ENCODE measurements at regions not wholly inside any gene's neighbourhood (a gene's known extent, or its start where the extent isn't known, plus 50 kb on each side); places are given as distances from the start of the nearest gene placed in this dataset.

GRCh38 chr6:170029416-170030283, 261.2 kb downstream of the DLL1 start:
- no peak overlapping the region for H3K4me3 ChIP-seq (ENCODE audit: extremely low read depth, insufficient read depth, low read length, poor library complexity, severe bottlenecking)
- H3K27ac ChIP-seq (ENCODE audit: low read depth, low read length, severe bottlenecking) = no peak overlapping the region
- 77 to 86% methylated on average over 19 to 22 of the region's 23 CpGs for WGBS, 2 experiments (ENCODE audit: insufficient coverage in 2 of 2)
- peaks cover 4% of the 10 kb centered on the region for H3K4me1 ChIP-seq (ENCODE audit: control insufficient read depth, insufficient read depth, low read length, poor library complexity, severe bottlenecking)
- H3K36me3 ChIP-seq (ENCODE audit: control insufficient read depth, insufficient read depth, low read length) = no peaks in the 10 kb centered on the region
- H3K9me3 ChIP-seq (ENCODE audit: control insufficient read depth, low read length) = no peaks in the 10 kb centered on the region

DNA sequence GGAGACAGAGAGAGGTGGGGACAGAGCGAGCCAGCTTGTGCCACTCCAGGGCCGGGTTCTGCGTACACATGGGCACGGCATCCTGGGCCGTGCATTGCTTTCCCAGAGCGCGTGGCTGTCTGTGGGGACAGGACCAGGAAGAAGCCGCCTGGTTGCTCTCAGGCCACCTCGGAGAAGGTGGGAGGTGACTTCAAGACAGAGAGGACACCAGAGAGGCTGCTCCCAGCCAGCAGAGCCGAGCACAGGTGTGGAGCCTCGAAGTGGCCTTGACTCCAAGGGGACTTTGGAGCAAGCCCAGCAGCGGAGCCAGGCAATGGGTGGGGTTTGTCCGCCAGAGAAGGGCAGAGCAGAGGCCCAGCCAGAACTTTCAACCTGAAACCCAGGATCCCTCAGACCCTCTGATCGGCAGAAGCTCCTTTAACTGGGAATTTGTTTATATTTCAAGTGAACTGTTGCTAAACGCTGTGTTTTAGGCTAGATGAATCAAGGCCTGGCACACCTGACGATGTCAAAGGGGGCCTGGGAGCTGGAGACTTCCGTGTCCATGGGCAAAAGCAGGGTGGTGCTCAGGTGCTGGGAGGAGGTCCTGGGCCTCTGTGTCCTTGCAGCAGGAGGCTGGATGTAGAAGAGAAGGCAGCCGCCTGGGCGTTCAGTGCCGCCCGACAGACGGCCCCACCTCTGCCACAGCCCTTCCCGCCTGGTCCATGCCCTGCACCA, 262.1 kb downstream of the DLL1 start:
- no peak overlapping the region for H3K4me3 ChIP-seq (ENCODE audit: extremely low read depth, insufficient read depth, low read length, poor library complexity, severe bottlenecking)
- H3K27ac ChIP-seq (ENCODE audit: low read depth, low read length, severe bottlenecking) = no peak overlapping the region
- WGBS, 2 experiments (ENCODE audit: insufficient coverage in 2 of 2) = 82% methylated on average over 19 to 22 of the region's 23 CpGs
- no peaks in the 10 kb centered on the region for H3K36me3 ChIP-seq (ENCODE audit: control insufficient read depth, insufficient read depth, low read length)
- H3K9me3 ChIP-seq (ENCODE audit: control insufficient read depth, low read length) = no peaks in the 10 kb centered on the region
- peaks cover 4% of the 10 kb centered on the region for H3K4me1 ChIP-seq (ENCODE audit: control insufficient read depth, insufficient read depth, low read length, poor library complexity, severe bottlenecking)

DNA sequence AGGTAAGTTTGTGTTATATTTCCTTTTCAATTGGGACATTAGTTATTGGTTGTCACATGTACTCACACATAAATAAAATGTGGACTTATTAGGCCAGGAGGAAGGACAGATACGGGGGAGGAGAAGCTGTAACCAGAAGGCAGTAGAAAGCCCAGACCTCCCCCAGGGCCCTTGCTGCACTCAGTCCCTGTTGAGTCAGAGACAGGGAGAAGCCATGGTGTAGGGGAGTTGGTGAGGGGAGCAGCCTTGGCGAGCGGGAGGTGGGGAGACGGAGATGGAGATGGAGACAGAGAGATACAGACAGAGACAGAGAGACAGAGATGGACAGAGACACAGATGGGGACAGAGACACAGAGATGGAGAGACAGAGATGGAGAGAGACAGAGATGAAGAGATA, 263.2 kb downstream of the DLL1 start:
- Histone ChIP-seq H3K27ac (ENCODE audit: low read depth, low read length, severe bottlenecking) (no peak overlapping the region), H3K4me1 (ENCODE audit: control insufficient read depth, insufficient read depth, low read length, poor library complexity, severe bottlenecking) (peaks cover 4% of the 10 kb centered on the region), H3K36me3 (ENCODE audit: control insufficient read depth, insufficient read depth, low read length) (no peaks in the 10 kb centered on the region), H3K9me3 (ENCODE audit: control insufficient read depth, low read length) (no peaks in the 10 kb centered on the region), H3K4me3 (ENCODE audit: extremely low read depth, insufficient read depth, low read length, poor library complexity, severe bottlenecking) (no peak overlapping the region)
- 97 to 100% methylated on average over 3 to 4 of the region's 4 CpGs for WGBS, 2 experiments (ENCODE audit: insufficient coverage in 2 of 2)

DNA sequence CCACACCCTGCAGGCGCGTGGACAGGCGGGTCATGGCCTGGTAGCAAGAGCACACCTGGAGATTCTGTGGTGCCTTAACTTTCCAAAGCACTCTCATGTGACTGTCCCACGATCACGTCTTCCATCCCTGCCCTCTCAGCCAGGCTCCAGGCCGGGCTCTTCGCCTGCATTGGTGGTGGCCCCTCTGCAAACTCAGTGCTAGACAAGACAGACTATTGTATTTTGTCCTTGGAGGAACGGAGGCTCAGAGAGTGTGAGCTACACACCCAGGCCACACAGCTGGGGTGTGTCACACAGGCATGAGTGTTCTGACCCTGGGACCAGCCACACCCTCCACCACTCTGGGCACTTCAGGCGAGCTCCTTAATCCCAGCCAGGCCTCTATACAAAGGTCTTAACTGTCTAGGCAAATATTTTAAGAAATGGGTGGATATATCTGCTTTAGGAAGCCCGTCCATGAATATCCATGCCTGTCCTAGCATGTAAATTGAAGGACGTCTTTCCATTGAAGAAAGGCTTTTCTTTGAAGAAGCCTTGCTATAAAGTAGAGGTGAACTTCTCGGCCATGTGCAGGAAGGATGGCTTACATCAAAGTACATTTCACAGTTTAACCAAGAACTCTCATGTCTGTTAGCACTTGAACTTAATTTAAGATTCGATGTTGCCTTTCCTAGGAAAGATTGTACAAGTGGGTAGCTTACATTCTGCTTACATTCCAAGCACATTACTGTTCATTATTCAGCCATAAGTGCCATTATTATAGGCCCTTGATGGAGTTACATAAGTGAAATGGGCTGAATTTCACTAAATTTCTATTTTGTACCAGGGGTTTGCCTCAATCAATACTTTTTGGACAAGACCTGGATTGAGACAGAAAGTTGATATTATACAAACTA, 263.9 kb downstream of the DLL1 start:
- Histone ChIP-seq H3K27ac (ENCODE audit: low read depth, low read length, severe bottlenecking) (no peak overlapping the region), H3K36me3 (ENCODE audit: control insufficient read depth, insufficient read depth, low read length) (no peaks in the 10 kb centered on the region), H3K4me3 (ENCODE audit: extremely low read depth, insufficient read depth, low read length, poor library complexity, severe bottlenecking) (no peak overlapping the region), H3K4me1 (ENCODE audit: control insufficient read depth, insufficient read depth, low read length, poor library complexity, severe bottlenecking) (peaks cover 4% of the 10 kb centered on the region), H3K9me3 (ENCODE audit: control insufficient read depth, low read length) (no peaks in the 10 kb centered on the region)
- WGBS, 2 experiments (ENCODE audit: insufficient coverage in 2 of 2) = 82 to 88% methylated on average over 7 to 11 of the region's 13 CpGs

DNA sequence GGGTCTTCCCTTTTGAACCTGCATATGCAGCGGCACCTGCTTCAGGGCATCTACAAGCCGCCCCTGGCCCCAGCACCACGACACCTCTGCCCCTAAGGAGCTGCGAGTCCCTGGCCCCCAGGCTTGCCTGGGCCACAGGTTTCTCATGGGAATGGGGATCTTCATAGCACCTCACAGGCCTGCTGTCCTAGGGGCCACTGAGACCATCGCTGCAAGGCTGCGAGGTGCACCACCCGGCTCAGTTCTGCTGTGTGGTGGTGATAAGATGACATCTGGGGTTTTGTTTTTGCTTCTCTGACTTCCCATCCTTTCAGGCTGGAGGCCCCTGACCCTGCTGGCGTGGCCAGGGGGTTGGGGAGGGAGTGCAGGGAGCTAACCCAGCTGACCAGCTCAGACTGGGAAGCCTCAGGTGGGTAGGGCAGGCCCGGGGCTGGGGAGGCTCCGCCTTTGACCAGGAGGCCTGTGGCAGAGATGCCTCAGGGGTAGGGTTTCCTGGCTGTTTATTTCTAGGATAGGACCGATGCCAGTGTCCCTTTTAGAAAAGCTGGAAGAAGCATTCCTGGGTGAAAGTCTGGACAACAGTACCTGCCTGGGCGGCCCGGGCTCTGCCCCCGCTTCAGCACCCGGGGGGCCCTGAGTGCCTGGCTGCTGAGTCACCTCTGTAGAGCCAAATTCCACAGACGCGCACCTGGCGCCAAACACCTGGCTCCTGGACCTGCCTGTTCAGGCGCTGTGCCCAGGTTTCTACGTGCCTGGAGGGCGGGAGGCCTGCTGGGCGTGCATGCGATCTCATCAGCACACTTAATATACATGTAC, 264.7 kb downstream of the DLL1 start:
- Histone ChIP-seq H3K4me1 (ENCODE audit: control insufficient read depth, insufficient read depth, low read length, poor library complexity, severe bottlenecking) (peaks cover 4% of the 10 kb centered on the region), H3K4me3 (ENCODE audit: extremely low read depth, insufficient read depth, low read length, poor library complexity, severe bottlenecking) (no peak overlapping the region), H3K9me3 (ENCODE audit: control insufficient read depth, low read length) (no peaks in the 10 kb centered on the region), H3K27ac (ENCODE audit: low read depth, low read length, severe bottlenecking) (no peak overlapping the region), H3K36me3 (ENCODE audit: control insufficient read depth, insufficient read depth, low read length) (no peaks in the 10 kb centered on the region)
- 88 to 90% methylated on average over 22 of the region's 23 CpGs for WGBS, 2 experiments (ENCODE audit: insufficient coverage in 2 of 2)

DNA sequence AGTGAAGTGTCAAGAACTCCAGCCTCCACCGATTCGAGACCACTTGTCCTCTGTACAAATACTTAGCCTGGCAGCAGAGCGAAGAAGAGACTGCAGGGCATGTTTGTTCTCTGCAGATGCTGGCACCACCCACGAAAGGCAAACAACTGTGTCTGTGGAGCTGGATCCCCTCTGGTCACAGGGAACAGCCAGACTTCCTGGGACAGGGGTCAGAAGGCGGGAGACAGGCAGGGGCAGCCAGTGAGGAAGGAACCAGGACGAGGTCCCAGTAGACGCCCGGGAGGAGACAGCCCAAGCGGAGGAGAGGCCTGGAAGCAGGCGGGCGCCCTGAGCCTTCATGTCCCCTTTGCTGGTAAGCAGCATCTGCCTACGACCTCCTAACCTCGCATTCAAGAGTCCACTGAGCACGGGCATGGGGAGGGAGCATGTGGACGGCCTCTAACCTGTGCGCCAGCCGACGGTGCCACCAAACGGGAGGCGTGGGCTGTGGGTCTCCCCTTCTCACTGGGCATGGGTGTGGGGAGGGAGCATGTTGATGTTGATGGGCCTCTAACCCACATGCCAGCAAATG, 265.5 kb downstream of the DLL1 start:
- Histone ChIP-seq H3K9me3 (ENCODE audit: control insufficient read depth, low read length) (no peaks in the 10 kb centered on the region), H3K4me3 (ENCODE audit: extremely low read depth, insufficient read depth, low read length, poor library complexity, severe bottlenecking) (no peak overlapping the region), H3K36me3 (ENCODE audit: control insufficient read depth, insufficient read depth, low read length) (no peaks in the 10 kb centered on the region), H3K4me1 (ENCODE audit: control insufficient read depth, insufficient read depth, low read length, poor library complexity, severe bottlenecking) (peaks cover 4% of the 10 kb centered on the region), H3K27ac (ENCODE audit: low read depth, low read length, severe bottlenecking) (no peak overlapping the region)
- WGBS, 2 experiments (ENCODE audit: insufficient coverage in 2 of 2) = 83 to 84% methylated on average over 19 to 20 of the region's 20 CpGs

- no peaks in the 10 kb centered on the region for H3K9me3 ChIP-seq (ENCODE audit: control insufficient read depth, low read length)
- peaks cover 4% of the 10 kb centered on the region for H3K4me1 ChIP-seq (ENCODE audit: control insufficient read depth, insufficient read depth, low read length, poor library complexity, severe bottlenecking)
- WGBS, 2 experiments (ENCODE audit: insufficient coverage in 2 of 2) = 76 to 77% methylated on average over 7 of the region's 7 CpGs
- H3K27ac ChIP-seq (ENCODE audit: low read depth, low read length, severe bottlenecking) = no peak overlapping the region
- H3K4me3 ChIP-seq (ENCODE audit: extremely low read depth, insufficient read depth, low read length, poor library complexity, severe bottlenecking) = no peak overlapping the region
- H3K36me3 ChIP-seq (ENCODE audit: control insufficient read depth, insufficient read depth, low read length) = no peaks in the 10 kb centered on the region
These were observed 265.9 kb downstream of the DLL1 start for GRCh38 chr6:170024940-170025339.

DNA sequence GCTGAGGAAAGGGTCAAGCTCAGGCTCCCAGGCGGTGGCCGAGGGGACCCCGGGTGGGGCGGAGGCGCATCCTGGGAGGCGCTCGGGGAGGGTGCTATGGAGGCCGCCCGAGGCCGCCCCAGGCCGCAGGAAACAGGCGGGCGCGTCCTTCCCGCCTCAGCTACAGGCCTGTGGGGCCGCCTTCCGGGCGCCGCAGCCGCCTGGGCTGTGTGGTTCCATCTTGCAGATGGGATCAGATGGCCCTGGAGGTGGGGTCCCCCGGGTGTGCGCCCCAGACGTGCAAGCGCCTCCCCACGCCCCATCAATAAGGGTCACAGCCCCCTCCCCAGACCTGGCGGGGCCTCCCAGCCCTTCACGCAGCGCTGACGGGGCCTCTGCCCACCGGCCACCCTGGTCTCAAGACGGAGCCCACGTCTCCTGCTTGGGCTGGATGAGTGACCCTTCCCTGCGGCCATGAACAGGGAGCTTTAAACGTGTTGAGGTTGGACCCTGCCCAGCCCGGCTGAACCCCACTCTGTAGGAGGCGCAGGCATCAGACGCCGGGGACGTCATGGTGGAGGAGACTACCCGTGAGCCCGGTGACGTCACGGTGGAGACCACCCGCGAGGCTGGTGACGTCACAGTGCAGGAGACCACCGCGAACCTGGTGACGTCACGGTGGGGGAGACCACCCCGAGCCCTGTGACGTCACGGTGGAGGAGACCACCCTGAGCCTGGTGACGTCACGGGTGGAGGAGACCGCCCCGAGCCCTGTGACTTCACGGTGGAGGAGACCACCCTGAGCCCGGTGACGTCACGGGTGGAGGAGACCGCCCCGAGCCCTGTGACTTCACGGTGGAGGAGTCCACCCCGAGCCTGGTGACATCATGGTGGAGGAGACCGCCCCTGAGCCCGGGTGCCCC, 267.0 kb downstream of the DLL1 start:
- no peak overlapping the region for H3K4me3 ChIP-seq (ENCODE audit: extremely low read depth, insufficient read depth, low read length, poor library complexity, severe bottlenecking)
- peaks cover 4% of the 10 kb centered on the region for H3K4me1 ChIP-seq (ENCODE audit: control insufficient read depth, insufficient read depth, low read length, poor library complexity, severe bottlenecking)
- H3K36me3 ChIP-seq (ENCODE audit: control insufficient read depth, insufficient read depth, low read length) = no peaks in the 10 kb centered on the region
- no peaks in the 10 kb centered on the region for H3K9me3 ChIP-seq (ENCODE audit: control insufficient read depth, low read length)
- 93 to 95% methylated on average over 46 to 64 of the region's 67 CpGs for WGBS, 2 experiments (ENCODE audit: insufficient coverage in 2 of 2)
- H3K27ac ChIP-seq (ENCODE audit: low read depth, low read length, severe bottlenecking) = no peak overlapping the region

Data from mesodermal cell (in vitro differentiated cells).